Keratinocyte (primary cell): ENCODE measurements at regions not wholly inside any gene's neighbourhood (a gene's known extent, or its start where the extent isn't known, plus 50 kb on each side); places are given as distances from the start of the nearest gene placed in this dataset.

Experiments used
- CTCF ChIP-seq, 3 experiments: IDR thresholded peaks in 1 of 3; conservative IDR thresholded peaks in 1 of 3; optimal IDR thresholded peaks in 1 of 3; 2 replicates in 2 of 3; 3 replicates in 1 of 3; pipeline versions ENCODE3 to v1.5.1; 2011; ENCODE audit warnings: low read length in 3 of 3, mild to moderate bottlenecking in 3 of 3, moderate library complexity in 2 of 3, control low read depth in 1 of 3, inconsistent platforms in 1 of 3; ENCODE audit not compliant: insufficient read depth in 2 of 3; ENCODE audit errors: extremely low read depth in 1 of 3
- EZH2 ChIP-seq: IDR thresholded peaks from one replicate; pipeline ENCODE4 v1.6.1; 2012; ENCODE audit warnings: inconsistent platforms, mild to moderate bottlenecking, low read length, moderate library complexity

GRCh38 chr2:120680136-120680761, 55.4 kb upstream of the GLI2 start:
- TF ChIP-seq CTCF (optimal IDR thresholded peaks at IDR 0.05 in 1 of 3, IDR thresholded peaks at IDR 0.05 in 1 of 3, conservative IDR thresholded peaks at IDR 0.05 in 1 of 3; ENCODE audit: extremely low read depth in 1 of 3, insufficient read depth in 2 of 3, low read length in 3 of 3): peak; percentile 58 to 83 (median 70)
- TF ChIP-seq EZH2: no peak
